ENCODE measurements at regions not wholly inside any gene's neighbourhood (a gene's known extent, or its start where the extent isn't known, plus 50 kb on each side); places are given as distances from the start of the nearest gene placed in this dataset.

DNA sequence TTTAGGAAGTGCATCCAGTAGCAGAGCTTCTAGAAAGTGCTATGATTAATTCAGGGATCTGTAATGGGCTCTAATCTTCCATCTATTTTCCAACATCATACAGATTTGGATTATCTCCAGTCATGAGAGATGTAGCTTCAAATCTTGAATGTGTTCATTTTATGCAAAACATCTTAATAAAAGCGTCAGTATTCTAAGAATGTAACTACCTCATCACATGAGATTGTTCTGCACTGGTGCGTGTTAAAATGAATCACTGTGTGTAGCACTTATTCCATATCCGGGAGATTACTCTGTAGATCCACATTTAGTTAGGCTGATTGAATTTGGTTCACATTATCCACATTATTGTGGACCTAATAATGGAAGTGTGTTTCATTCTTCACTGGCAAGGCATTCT is 344.9 kb upstream of the CHRM2 start:
- TF ChIP-seq, protein P1, sequence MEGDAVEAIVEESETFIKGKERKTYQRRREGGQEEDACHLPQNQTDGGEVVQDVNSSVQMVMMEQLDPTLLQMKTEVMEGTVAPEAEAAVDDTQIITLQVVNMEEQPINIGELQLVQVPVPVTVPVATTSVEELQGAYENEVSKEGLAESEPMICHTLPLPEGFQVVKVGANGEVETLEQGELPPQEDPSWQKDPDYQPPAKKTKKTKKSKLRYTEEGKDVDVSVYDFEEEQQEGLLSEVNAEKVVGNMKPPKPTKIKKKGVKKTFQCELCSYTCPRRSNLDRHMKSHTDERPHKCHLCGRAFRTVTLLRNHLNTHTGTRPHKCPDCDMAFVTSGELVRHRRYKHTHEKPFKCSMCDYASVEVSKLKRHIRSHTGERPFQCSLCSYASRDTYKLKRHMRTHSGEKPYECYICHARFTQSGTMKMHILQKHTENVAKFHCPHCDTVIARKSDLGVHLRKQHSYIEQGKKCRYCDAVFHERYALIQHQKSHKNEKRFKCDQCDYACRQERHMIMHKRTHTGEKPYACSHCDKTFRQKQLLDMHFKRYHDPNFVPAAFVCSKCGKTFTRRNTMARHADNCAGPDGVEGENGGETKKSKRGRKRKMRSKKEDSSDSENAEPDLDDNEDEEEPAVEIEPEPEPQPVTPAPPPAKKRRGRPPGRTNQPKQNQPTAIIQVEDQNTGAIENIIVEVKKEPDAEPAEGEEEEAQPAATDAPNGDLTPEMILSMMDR (conservative IDR thresholded peaks at IDR 0.05; ENCODE audit: low read length), result no peak
- TF ChIP-seq EZH2phosphoT487 (IDR thresholded peaks at IDR 0.05; ENCODE audit: borderline replicate concordance), result no peak

All from Loucy (cell line).